ENCODE measurements at regions not wholly inside any gene's neighbourhood (a gene's known extent, or its start where the extent isn't known, plus 50 kb on each side); places are given as distances from the start of the nearest gene placed in this dataset.
A peak's percentile ranks its signal among the peaks of the same experiment; 100 is the strongest.

DNA sequence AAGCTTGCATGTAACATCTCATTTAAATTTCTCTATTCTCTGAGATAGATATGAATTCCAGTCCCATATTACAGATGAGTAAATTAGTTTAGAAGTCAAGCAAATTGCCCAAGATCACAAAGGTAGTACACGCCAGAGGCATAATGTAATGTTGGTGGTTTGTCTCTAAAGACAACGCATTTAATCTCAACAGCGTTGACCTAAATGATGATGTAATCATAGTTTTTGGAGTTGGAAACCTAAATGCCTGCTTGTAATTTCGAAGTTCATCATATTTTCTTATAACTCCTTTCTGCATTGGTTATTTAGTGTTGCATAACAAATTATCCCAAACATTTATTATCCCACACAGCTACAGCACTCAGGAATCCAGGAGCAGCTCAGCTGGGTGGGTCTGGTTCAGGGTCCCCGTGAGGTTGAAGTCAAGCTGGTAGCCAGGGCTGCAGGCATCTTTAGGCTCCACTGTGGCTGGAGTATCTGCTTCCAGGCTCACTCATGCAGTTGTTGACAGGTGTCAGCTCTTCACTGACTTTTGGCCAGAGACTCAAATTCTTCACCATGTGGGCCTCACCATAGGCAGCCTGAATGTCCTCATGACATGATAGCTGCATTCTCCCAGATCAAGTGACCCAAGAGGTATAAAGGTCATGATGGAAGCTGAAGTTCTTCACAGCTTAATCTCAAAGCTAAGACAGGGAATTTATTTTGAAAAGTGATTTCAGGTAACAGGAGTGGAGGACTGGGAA is 122.0 kb upstream of the SPTLC3 start:
- Histone ChIP-seq H3K9me3 (ENCODE audit: control insufficient read depth, insufficient read depth, low read depth, low read length) (no peaks in the 10 kb centered on the region), H3K27ac (ENCODE audit: extremely low read depth, low read depth, low read length) (no peak overlapping the region), H3K4me1 (ENCODE audit: control insufficient read depth, insufficient read depth, low read length) (no peaks in the 10 kb centered on the region), H3K4me3 (ENCODE audit: low read depth, low read length) (no peak overlapping the region), H3K36me3 (ENCODE audit: control insufficient read depth in 2 of 2, insufficient read depth in 1 of 2, low read length in 2 of 2) (no peaks in the 10 kb centered on the region)
- ChIA-PET POLR2A (no interaction called here), CTCF (interaction anchor here (0.5 to 1.7 kb wide), 2 partner anchors 38 to 491 kb away, joined by 4 to 6 read pairs; no protein-coding TSS in a partner anchor)
- no peak for TF ChIP-seq ZNF791 (tag by site-specific recombination; IDR thresholded peaks at IDR 0.05)
- TF ChIP-seq, protein P1, sequence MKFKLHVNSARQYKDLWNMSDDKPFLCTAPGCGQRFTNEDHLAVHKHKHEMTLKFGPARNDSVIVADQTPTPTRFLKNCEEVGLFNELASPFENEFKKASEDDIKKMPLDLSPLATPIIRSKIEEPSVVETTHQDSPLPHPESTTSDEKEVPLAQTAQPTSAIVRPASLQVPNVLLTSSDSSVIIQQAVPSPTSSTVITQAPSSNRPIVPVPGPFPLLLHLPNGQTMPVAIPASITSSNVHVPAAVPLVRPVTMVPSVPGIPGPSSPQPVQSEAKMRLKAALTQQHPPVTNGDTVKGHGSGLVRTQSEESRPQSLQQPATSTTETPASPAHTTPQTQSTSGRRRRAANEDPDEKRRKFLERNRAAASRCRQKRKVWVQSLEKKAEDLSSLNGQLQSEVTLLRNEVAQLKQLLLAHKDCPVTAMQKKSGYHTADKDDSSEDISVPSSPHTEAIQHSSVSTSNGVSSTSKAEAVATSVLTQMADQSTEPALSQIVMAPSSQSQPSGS (tag by site-specific recombination; IDR thresholded peaks at IDR 0.05; ENCODE audit: low read depth): peak; percentile 32; the same call in 1 of the 2 replicates

DNA sequence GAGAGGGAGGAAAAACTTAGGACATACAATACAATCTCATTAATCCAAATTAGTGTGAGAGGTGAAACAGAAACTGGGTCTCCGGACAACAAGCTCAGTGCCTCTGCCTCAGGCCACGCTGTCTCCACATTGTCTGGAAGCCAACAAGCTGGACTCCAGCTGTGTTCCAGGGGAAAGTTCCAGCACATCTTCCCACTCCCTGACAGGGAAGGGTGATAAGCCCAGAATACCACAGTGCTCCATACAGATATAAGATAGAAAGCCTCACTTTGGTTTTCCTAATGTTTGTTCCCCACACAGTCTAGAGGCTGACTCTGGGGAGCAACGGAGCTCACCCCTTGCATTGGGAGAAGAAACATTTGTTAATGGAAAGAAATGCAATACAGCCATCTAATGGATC is 117.1 kb upstream of the SPTLC3 start:
- Histone ChIP-seq H3K4me1 (ENCODE audit: control insufficient read depth, insufficient read depth, low read length) (no peaks in the 10 kb centered on the region), H3K9me3 (ENCODE audit: control insufficient read depth, insufficient read depth, low read depth, low read length) (no peaks in the 10 kb centered on the region), H3K36me3 (ENCODE audit: control insufficient read depth in 2 of 2, insufficient read depth in 1 of 2, low read length in 2 of 2) (no peaks in the 10 kb centered on the region), H3K4me3 (ENCODE audit: low read depth, low read length) (no peak overlapping the region), H3K27ac (ENCODE audit: extremely low read depth, low read depth, low read length) (no peak overlapping the region)
- POLR2A ChIA-PET: no interaction called here
- CTCF ChIA-PET: no interaction called here
- TF ChIP-seq HOXD13 (CRISPR knock-in tag; IDR thresholded peaks at IDR 0.05; ENCODE audit: borderline replicate concordance): no peak
- no peak for TF ChIP-seq ZNF623 (tag by site-specific recombination; IDR thresholded peaks at IDR 0.05)
- no peak for TF ChIP-seq BCL11A (tag by site-specific recombination; IDR thresholded peaks at IDR 0.05; ENCODE audit: low read depth)
- no peak for TF ChIP-seq PRDM1 (tag by site-specific recombination; IDR thresholded peaks at IDR 0.05)
- TF ChIP-seq ZNF791 (tag by site-specific recombination; IDR thresholded peaks at IDR 0.05): no peak
- TF ChIP-seq ZNF677 (tag by site-specific recombination; IDR thresholded peaks at IDR 0.05): no peak
- no peak for TF ChIP-seq BCL11B (tag by site-specific recombination; IDR thresholded peaks at IDR 0.05; ENCODE audit: low read depth)
- TF ChIP-seq ZNF155 (tag by site-specific recombination; IDR thresholded peaks at IDR 0.05): no peak
- no peak for TF ChIP-seq ZNF654 (tag by site-specific recombination; IDR thresholded peaks at IDR 0.05; ENCODE audit: low read depth)
- TF ChIP-seq ZBTB1 (tag by site-specific recombination; IDR thresholded peaks at IDR 0.05): no peak
- no peak for TF ChIP-seq ZNF48 (tag by site-specific recombination; IDR thresholded peaks at IDR 0.05)

- Histone ChIP-seq H3K27ac (ENCODE audit: extremely low read depth, low read depth, low read length) (no peak overlapping the region), H3K4me1 (ENCODE audit: control insufficient read depth, insufficient read depth, low read length) (no peaks in the 10 kb centered on the region), H3K4me3 (ENCODE audit: low read depth, low read length) (no peak overlapping the region), H3K9me3 (ENCODE audit: control insufficient read depth, insufficient read depth, low read depth, low read length) (no peaks in the 10 kb centered on the region), H3K36me3 (ENCODE audit: control insufficient read depth in 2 of 2, insufficient read depth in 1 of 2, low read length in 2 of 2) (no peaks in the 10 kb centered on the region)
- POLR2A ChIA-PET: no interaction called here
- TF ChIP-seq HOXA7 (CRISPR knock-in tag; IDR thresholded peaks at IDR 0.05; ENCODE audit: borderline replicate concordance): no peak
- TF ChIP-seq, protein P2, sequence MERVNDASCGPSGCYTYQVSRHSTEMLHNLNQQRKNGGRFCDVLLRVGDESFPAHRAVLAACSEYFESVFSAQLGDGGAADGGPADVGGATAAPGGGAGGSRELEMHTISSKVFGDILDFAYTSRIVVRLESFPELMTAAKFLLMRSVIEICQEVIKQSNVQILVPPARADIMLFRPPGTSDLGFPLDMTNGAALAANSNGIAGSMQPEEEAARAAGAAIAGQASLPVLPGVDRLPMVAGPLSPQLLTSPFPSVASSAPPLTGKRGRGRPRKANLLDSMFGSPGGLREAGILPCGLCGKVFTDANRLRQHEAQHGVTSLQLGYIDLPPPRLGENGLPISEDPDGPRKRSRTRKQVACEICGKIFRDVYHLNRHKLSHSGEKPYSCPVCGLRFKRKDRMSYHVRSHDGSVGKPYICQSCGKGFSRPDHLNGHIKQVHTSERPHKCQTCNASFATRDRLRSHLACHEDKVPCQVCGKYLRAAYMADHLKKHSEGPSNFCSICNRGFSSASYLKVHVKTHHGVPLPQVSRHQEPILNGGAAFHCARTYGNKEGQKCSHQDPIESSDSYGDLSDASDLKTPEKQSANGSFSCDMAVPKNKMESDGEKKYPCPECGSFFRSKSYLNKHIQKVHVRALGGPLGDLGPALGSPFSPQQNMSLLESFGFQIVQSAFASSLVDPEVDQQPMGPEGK (tag by site-specific recombination; IDR thresholded peaks at IDR 0.05): no peak
- CTCF ChIA-PET: interaction anchor here (0.7 kb wide), 1 partner anchor 1142 kb away, joined by 3 read pairs; no protein-coding TSS in a partner anchor
Observed at GRCh38 chr20:12893019-12893418, 115.8 kb upstream of the SPTLC3 start.

- POLR2A ChIA-PET: no interaction called here
- Histone ChIP-seq H3K27ac (ENCODE audit: extremely low read depth, low read depth, low read length) (no peak overlapping the region), H3K36me3 (ENCODE audit: control insufficient read depth in 2 of 2, insufficient read depth in 1 of 2, low read length in 2 of 2) (no peaks in the 10 kb centered on the region), H3K4me3 (ENCODE audit: low read depth, low read length) (no peak overlapping the region), H3K4me1 (ENCODE audit: control insufficient read depth, insufficient read depth, low read length) (no peaks in the 10 kb centered on the region), H3K9me3 (ENCODE audit: control insufficient read depth, insufficient read depth, low read depth, low read length) (no peaks in the 10 kb centered on the region)
- CTCF ChIA-PET: interaction anchor here (0.7 kb wide), 1 partner anchor 1141 kb away, joined by 3 read pairs; no protein-coding TSS in a partner anchor
- no peak for TF ChIP-seq ZNF530 (tag by site-specific recombination; IDR thresholded peaks at IDR 0.05; ENCODE audit: low read depth)
- TF ChIP-seq, protein P3, sequence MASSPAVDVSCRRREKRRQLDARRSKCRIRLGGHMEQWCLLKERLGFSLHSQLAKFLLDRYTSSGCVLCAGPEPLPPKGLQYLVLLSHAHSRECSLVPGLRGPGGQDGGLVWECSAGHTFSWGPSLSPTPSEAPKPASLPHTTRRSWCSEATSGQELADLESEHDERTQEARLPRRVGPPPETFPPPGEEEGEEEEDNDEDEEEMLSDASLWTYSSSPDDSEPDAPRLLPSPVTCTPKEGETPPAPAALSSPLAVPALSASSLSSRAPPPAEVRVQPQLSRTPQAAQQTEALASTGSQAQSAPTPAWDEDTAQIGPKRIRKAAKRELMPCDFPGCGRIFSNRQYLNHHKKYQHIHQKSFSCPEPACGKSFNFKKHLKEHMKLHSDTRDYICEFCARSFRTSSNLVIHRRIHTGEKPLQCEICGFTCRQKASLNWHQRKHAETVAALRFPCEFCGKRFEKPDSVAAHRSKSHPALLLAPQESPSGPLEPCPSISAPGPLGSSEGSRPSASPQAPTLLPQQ (tag by site-specific recombination; IDR thresholded peaks at IDR 0.05): no peak
- no peak for TF ChIP-seq ZNF175 (tag by site-specific recombination; IDR thresholded peaks at IDR 0.05)
- TF ChIP-seq GFI1B (tag by site-specific recombination; IDR thresholded peaks at IDR 0.05): no peak
- TF ChIP-seq ZNF629 (tag by site-specific recombination; IDR thresholded peaks at IDR 0.05): no peak
- TF ChIP-seq ZNF837 (tag by site-specific recombination; IDR thresholded peaks at IDR 0.05): no peak
- no peak for TF ChIP-seq ZNF23 (tag by site-specific recombination; IDR thresholded peaks at IDR 0.05; ENCODE audit: borderline replicate concordance)
- TF ChIP-seq ZNF398 (tag by site-specific recombination; IDR thresholded peaks at IDR 0.05): no peak
Observed at GRCh38 chr20:12893653-12894052, 115.1 kb upstream of the SPTLC3 start.
